GM23338 (cell line): ENCODE measurements at regions not wholly inside any gene's neighbourhood (a gene's known extent, or its start where the extent isn't known, plus 50 kb on each side); places are given as distances from the start of the nearest gene placed in this dataset.

Source experiments
- ATAC-seq: fragments of 200-7000 bp; cut with Tn5 transposase; 3 replicates; pipeline ENCODE4 v1.9.1; 2020
- DNase-seq: peaks from one replicate; pipeline ENCODE4 v3.0.0-alpha.2; 2015; ENCODE audit warnings: low spot score
- H2AFZ ChIP-seq: fragments of 200-600 bp; sonication (generic); 2 replicates; pipeline ENCODE4 v1.8.0; 2016; ENCODE audit warnings: antibody characterized with exemption, mild to moderate bottlenecking, moderate library complexity
- H3F3A ChIP-seq: fragments of 200-600 bp; sonication (generic); replicated peaks from 2 replicates; pipeline ENCODE4 v1.8.0; 2017; ENCODE audit warnings: antibody characterized with exemption, mixed run types, low read depth
- H3K27ac ChIP-seq: fragments of 200-600 bp; sonication (generic); 2 replicates; pipeline ENCODE4 v1.6.1; 2016; ENCODE audit warnings: low read depth
- H3K27me3 ChIP-seq: fragments of 200-600 bp; sonication (generic); 2 replicates; pipeline ENCODE4 v1.8.0; 2016; ENCODE audit warnings: mild to moderate bottlenecking, mixed run types, moderate library complexity; ENCODE audit not compliant: insufficient read depth
- H3K36me3 ChIP-seq: fragments of 200-600 bp; sonication (generic); 2 replicates; pipeline ENCODE4 v1.8.0; 2016; ENCODE audit warnings: mild to moderate bottlenecking; ENCODE audit not compliant: insufficient read depth
- H3K4me1 ChIP-seq: fragments of 200-600 bp; sonication (generic); 2 replicates; pipeline ENCODE4 v1.8.0; 2016; ENCODE audit warnings: mild to moderate bottlenecking, moderate library complexity; ENCODE audit not compliant: insufficient read depth
- H3K4me2 ChIP-seq: fragments of 200-600 bp; sonication (generic); 2 replicates; pipeline ENCODE4 v1.7.1; 2017; ENCODE audit warnings: mixed run types
- H3K4me3 ChIP-seq: fragments of 200-600 bp; sonication (generic); 2 replicates; pipeline ENCODE4 v1.6.1; 2016; ENCODE audit warnings: mixed run types
- H3K79me2 ChIP-seq: fragments of 200-600 bp; sonication (generic); replicated peaks from 2 replicates; pipeline ENCODE4 v1.8.0; 2017; ENCODE audit warnings: mild to moderate bottlenecking; ENCODE audit not compliant: insufficient read depth
- H3K9me2 ChIP-seq: fragments of 200-600 bp; sonication (generic); 2 replicates; pipeline ENCODE4 v1.8.0; 2017; ENCODE audit not compliant: insufficient read depth
- H4K20me1 ChIP-seq: fragments of 200-600 bp; sonication (generic); replicated peaks from 2 replicates; pipeline ENCODE4 v1.8.0; 2017; ENCODE audit warnings: mild to moderate bottlenecking; ENCODE audit not compliant: insufficient read depth
- H3K27ac Mint-ChIP-seq: 2 replicates; pipeline ENCODE4 v1.8.0; 2020; ENCODE audit warnings: inconsistent platforms, mild to moderate bottlenecking, moderate library complexity, mixed read lengths
- H3K27me3 Mint-ChIP-seq: 3 replicates; pipeline ENCODE4 v1.8.0; 2022; ENCODE audit warnings: low read depth, mild to moderate bottlenecking, moderate library complexity, mixed read lengths, inconsistent platforms; ENCODE audit not compliant: insufficient read depth, poor library complexity
- H3K36me3 Mint-ChIP-seq: 3 replicates; pipeline ENCODE4 v1.8.0; 2021; ENCODE audit warnings: low read depth, mild to moderate bottlenecking, inconsistent platforms, moderate library complexity, mixed read lengths
- H3K4me1 Mint-ChIP-seq: 3 replicates; pipeline ENCODE4 v1.8.0; 2020; ENCODE audit warnings: mild to moderate bottlenecking, inconsistent platforms, mixed read lengths
- H3K4me3 Mint-ChIP-seq: 3 replicates; pipeline ENCODE4 v1.8.0; 2021; ENCODE audit warnings: moderate library complexity, mild to moderate bottlenecking, inconsistent platforms, mixed read lengths
- H3K9me3 Mint-ChIP-seq: 3 replicates; pipeline ENCODE4 v1.8.0; 2020; ENCODE audit warnings: moderate library complexity, mild to moderate bottlenecking, inconsistent platforms, mixed read lengths
- CREB1 ChIP-seq: fragments of 250-450 bp; sonication (Bioruptor Pico); IDR thresholded peaks from 2 replicates; pipeline ENCODE4 v1.5.0; 2020; ENCODE audit warnings: low read depth, mild to moderate bottlenecking, moderate library complexity
- EZH2 ChIP-seq: fragments of 200-600 bp; sonication (generic); IDR thresholded peaks from one replicate; pipeline ENCODE4 v1.8.0; 2017; ENCODE audit warnings: antibody characterized with exemption, mild to moderate bottlenecking, low read depth; ENCODE audit not compliant: unreplicated experiment
- EZH2phosphoT487 ChIP-seq: fragments of 200-600 bp; sonication (generic); IDR thresholded peaks from one replicate; pipeline ENCODE4 v1.8.1; 2018; ENCODE audit warnings: antibody characterized with exemption; ENCODE audit not compliant: unreplicated experiment
- JUNB ChIP-seq: IDR thresholded peaks from one replicate; pipeline ENCODE4 v1.6.1; 2016; ENCODE audit warnings: antibody characterized with exemption; ENCODE audit not compliant: unreplicated experiment
- NANOG ChIP-seq: IDR thresholded peaks from 2 replicates; pipeline ENCODE4 v1.6.1; 2016; ENCODE audit warnings: antibody characterized with exemption, borderline replicate concordance
- POLR2AphosphoS5 ChIP-seq: IDR thresholded peaks from 2 replicates; pipeline ENCODE4 v1.6.1; 2016; ENCODE audit warnings: antibody characterized with exemption, low read depth
- STAT1 ChIP-seq: IDR thresholded peaks from one replicate; pipeline ENCODE4 v1.6.1; 2016; ENCODE audit warnings: antibody characterized with exemption; ENCODE audit not compliant: unreplicated experiment
- ZNF114 ChIP-seq: fragments of 250-450 bp; sonication (Bioruptor Pico); IDR thresholded peaks from 2 replicates; pipeline ENCODE4 v1.5.0; 2020; ENCODE audit warnings: mild to moderate bottlenecking, moderate library complexity
- ZNF331 ChIP-seq: fragments of 250-450 bp; sonication (Bioruptor Pico); IDR thresholded peaks from 2 replicates; pipeline ENCODE4 v1.5.0; 2020; ENCODE audit warnings: low read depth, mild to moderate bottlenecking, moderate library complexity
- TF ChIP-seq, protein P1 (sequence below): IDR thresholded peaks from one replicate; pipeline ENCODE4 v1.6.1; 2018; ENCODE audit warnings: antibody characterized with exemption; ENCODE audit not compliant: unreplicated experiment
- TF ChIP-seq, protein P2 (sequence below): IDR thresholded peaks from 2 replicates; pipeline ENCODE4 v1.6.1; 2016; ENCODE audit warnings: antibody characterized with exemption
- TF ChIP-seq, protein P3 (sequence below), 2 experiments: fragments of 200-600 bp in 1 of 2; sonication (generic) in 1 of 2; conservative IDR thresholded peaks; 2 replicates each; pipeline versions ENCODE4 v1.5.1 to v1.6.1; 2016 to 2017; ENCODE audit warnings: antibody characterized with exemption in 2 of 2, low read depth in 2 of 2, mild to moderate bottlenecking in 2 of 2, moderate library complexity in 1 of 2
- TF ChIP-seq, protein P4 (sequence below): fragments of 250-450 bp; sonication (Bioruptor Pico); IDR thresholded peaks from 2 replicates; pipeline ENCODE4 v1.5.0; 2020; ENCODE audit warnings: mild to moderate bottlenecking, moderate library complexity

DNA sequence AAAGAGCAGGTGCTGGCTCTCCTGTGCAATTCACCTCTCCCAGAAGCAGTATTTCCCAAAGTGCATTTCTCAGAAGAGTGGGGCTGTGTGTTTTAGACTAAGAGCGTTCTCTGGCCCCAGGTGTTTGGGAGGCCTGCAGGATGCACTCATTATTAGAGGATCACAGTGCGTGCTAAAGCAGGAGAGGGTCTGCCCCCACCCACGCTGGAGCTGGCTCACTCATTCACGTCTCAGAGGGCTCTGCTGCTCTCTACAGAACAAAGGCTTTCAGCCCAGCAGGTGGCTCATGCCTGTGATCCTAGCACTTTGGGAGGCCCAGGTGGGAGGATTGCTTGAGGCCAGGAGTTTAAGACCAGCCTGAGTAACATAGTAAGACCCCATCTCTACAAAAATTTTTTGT is 756.7 kb downstream of the UQCRFS1 start:
- Mint-ChIP-seq H3K27ac (no peak overlapping the region), H3K4me1 (peaks cover 13% of the 10 kb centered on the region), H3K27me3 (peaks cover 7% of the 10 kb centered on the region), H3K4me3 (no peak overlapping the region), H3K36me3 (no peaks in the 10 kb centered on the region), H3K9me3 (no peaks in the 10 kb centered on the region; the same call in 2 of the 3 replicates)
- Histone ChIP-seq H3K79me2 (no peaks in the 10 kb centered on the region), H3K4me1 (no peaks in the 10 kb centered on the region; the same call in 1 of the 2 replicates), H3K27me3 (no peaks in the 10 kb centered on the region), H3K4me3 (no peak overlapping the region), H3K9me2 (peaks cover 4% of the 10 kb centered on the region; the same call in 1 of the 2 replicates), H3F3A (no peaks in the 10 kb centered on the region), H4K20me1 (no peaks in the 10 kb centered on the region), H3K27ac (no peak overlapping the region), H2AFZ (no peak overlapping the region), H3K36me3 (no peaks in the 10 kb centered on the region), H3K4me2 (no peak overlapping the region)
- no peak for TF ChIP-seq EZH2
- TF ChIP-seq, protein P1, sequence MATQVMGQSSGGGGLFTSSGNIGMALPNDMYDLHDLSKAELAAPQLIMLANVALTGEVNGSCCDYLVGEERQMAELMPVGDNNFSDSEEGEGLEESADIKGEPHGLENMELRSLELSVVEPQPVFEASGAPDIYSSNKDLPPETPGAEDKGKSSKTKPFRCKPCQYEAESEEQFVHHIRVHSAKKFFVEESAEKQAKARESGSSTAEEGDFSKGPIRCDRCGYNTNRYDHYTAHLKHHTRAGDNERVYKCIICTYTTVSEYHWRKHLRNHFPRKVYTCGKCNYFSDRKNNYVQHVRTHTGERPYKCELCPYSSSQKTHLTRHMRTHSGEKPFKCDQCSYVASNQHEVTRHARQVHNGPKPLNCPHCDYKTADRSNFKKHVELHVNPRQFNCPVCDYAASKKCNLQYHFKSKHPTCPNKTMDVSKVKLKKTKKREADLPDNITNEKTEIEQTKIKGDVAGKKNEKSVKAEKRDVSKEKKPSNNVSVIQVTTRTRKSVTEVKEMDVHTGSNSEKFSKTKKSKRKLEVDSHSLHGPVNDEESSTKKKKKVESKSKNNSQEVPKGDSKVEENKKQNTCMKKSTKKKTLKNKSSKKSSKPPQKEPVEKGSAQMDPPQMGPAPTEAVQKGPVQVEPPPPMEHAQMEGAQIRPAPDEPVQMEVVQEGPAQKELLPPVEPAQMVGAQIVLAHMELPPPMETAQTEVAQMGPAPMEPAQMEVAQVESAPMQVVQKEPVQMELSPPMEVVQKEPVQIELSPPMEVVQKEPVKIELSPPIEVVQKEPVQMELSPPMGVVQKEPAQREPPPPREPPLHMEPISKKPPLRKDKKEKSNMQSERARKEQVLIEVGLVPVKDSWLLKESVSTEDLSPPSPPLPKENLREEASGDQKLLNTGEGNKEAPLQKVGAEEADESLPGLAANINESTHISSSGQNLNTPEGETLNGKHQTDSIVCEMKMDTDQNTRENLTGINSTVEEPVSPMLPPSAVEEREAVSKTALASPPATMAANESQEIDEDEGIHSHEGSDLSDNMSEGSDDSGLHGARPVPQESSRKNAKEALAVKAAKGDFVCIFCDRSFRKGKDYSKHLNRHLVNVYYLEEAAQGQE: no peak
- no peak for TF ChIP-seq CREB1 (CRISPR knock-in tag)
- TF ChIP-seq, protein P2, sequence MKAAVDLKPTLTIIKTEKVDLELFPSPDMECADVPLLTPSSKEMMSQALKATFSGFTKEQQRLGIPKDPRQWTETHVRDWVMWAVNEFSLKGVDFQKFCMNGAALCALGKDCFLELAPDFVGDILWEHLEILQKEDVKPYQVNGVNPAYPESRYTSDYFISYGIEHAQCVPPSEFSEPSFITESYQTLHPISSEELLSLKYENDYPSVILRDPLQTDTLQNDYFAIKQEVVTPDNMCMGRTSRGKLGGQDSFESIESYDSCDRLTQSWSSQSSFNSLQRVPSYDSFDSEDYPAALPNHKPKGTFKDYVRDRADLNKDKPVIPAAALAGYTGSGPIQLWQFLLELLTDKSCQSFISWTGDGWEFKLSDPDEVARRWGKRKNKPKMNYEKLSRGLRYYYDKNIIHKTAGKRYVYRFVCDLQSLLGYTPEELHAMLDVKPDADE: no peak
- no peak for TF ChIP-seq JUNB
- TF ChIP-seq STAT1: no peak
- TF ChIP-seq NANOG: no peak
- no peak for TF ChIP-seq ZNF331 (CRISPR knock-in tag)
- TF ChIP-seq, protein P3, sequence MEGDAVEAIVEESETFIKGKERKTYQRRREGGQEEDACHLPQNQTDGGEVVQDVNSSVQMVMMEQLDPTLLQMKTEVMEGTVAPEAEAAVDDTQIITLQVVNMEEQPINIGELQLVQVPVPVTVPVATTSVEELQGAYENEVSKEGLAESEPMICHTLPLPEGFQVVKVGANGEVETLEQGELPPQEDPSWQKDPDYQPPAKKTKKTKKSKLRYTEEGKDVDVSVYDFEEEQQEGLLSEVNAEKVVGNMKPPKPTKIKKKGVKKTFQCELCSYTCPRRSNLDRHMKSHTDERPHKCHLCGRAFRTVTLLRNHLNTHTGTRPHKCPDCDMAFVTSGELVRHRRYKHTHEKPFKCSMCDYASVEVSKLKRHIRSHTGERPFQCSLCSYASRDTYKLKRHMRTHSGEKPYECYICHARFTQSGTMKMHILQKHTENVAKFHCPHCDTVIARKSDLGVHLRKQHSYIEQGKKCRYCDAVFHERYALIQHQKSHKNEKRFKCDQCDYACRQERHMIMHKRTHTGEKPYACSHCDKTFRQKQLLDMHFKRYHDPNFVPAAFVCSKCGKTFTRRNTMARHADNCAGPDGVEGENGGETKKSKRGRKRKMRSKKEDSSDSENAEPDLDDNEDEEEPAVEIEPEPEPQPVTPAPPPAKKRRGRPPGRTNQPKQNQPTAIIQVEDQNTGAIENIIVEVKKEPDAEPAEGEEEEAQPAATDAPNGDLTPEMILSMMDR (conservative IDR thresholded peaks at IDR 0.05; ENCODE audit: low read depth in 2 of 2): no peak
- no peak for TF ChIP-seq EZH2phosphoT487
- TF ChIP-seq, protein P4, sequence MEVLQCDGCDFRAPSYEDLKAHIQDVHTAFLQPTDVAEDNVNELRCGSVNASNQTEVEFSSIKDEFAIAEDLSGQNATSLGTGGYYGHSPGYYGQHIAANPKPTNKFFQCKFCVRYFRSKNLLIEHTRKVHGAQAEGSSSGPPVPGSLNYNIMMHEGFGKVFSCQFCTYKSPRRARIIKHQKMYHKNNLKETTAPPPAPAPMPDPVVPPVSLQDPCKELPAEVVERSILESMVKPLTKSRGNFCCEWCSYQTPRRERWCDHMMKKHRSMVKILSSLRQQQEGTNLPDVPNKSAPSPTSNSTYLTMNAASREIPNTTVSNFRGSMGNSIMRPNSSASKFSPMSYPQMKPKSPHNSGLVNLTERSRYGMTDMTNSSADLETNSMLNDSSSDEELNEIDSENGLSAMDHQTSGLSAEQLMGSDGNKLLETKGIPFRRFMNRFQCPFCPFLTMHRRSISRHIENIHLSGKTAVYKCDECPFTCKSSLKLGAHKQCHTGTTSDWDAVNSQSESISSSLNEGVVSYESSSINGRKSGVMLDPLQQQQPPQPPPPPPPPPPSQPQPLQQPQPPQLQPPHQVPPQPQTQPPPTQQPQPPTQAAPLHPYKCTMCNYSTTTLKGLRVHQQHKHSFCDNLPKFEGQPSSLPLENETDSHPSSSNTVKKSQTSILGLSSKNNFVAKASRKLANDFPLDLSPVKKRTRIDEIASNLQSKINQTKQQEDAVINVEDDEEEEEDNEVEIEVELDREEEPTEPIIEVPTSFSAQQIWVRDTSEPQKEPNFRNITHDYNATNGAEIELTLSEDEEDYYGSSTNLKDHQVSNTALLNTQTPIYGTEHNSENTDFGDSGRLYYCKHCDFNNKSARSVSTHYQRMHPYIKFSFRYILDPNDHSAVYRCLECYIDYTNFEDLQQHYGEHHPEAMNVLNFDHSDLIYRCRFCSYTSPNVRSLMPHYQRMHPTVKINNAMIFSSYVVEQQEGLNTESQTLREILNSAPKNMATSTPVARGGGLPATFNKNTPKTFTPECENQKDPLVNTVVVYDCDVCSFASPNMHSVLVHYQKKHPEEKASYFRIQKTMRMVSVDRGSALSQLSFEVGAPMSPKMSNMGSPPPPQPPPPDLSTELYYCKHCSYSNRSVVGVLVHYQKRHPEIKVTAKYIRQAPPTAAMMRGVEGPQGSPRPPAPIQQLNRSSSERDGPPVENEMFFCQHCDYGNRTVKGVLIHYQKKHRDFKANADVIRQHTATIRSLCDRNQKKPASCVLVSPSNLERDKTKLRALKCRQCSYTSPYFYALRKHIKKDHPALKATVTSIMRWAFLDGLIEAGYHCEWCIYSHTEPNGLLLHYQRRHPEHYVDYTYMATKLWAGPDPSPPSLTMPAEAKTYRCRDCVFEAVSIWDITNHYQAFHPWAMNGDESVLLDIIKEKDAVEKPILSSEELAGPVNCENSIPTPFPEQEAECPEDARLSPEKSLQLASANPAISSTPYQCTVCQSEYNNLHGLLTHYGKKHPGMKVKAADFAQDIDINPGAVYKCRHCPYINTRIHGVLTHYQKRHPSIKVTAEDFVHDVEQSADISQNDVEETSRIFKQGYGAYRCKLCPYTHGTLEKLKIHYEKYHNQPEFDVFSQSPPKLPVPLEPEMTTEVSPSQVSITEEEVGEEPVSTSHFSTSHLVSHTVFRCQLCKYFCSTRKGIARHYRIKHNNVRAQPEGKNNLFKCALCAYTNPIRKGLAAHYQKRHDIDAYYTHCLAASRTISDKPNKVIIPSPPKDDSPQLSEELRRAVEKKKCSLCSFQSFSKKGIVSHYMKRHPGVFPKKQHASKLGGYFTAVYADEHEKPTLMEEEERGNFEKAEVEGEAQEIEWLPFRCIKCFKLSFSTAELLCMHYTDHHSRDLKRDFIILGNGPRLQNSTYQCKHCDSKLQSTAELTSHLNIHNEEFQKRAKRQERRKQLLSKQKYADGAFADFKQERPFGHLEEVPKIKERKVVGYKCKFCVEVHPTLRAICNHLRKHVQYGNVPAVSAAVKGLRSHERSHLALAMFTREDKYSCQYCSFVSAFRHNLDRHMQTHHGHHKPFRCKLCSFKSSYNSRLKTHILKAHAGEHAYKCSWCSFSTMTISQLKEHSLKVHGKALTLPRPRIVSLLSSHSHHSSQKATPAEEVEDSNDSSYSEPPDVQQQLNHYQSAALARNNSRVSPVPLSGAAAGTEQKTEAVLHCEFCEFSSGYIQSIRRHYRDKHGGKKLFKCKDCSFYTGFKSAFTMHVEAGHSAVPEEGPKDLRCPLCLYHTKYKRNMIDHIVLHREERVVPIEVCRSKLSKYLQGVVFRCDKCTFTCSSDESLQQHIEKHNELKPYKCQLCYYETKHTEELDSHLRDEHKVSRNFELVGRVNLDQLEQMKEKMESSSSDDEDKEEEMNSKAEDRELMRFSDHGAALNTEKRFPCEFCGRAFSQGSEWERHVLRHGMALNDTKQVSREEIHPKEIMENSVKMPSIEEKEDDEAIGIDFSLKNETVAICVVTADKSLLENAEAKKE: no peak
- TF ChIP-seq ZNF114: no peak
- TF ChIP-seq POLR2AphosphoS5: no peak
- DNase-seq: no peak
- no peak for ATAC-seq
